ENCODE measurements at regions not wholly inside any gene's neighbourhood (a gene's known extent, or its start where the extent isn't known, plus 50 kb on each side); places are given as distances from the start of the nearest gene placed in this dataset.

- no peak for DNase-seq (ENCODE audit: low spot score)
These were observed 78.7 kb upstream of the PDE5A start for GRCh38 chr4:119707336-119707735.

- DNase-seq (ENCODE audit: low spot score) = no peak
These were observed 78.2 kb upstream of the PDE5A start for GRCh38 chr4:119706804-119707203.

GRCh38 chr4:119697887-119698393, 69.3 kb upstream of the PDE5A start:
- DNase-seq (ENCODE audit: low spot score) = no peak

- no peak for DNase-seq (ENCODE audit: low spot score)
These were observed 68.4 kb upstream of the PDE5A start for GRCh38 chr4:119696963-119697362.

- no peak for DNase-seq (ENCODE audit: low spot score)
These were observed 66.6 kb upstream of the PDE5A start for GRCh38 chr4:119695216-119695615.

GRCh38 chr4:119693126-119693525, 64.5 kb upstream of the PDE5A start:
- DNase-seq (ENCODE audit: low spot score) = peak; percentile 6

GRCh38 chr4:119692001-119692400, 63.4 kb upstream of the PDE5A start:
- DNase-seq (ENCODE audit: low spot score) = peak; percentile 53

GRCh38 chr4:119690871-119691270, 62.3 kb upstream of the PDE5A start:
- no peak for DNase-seq (ENCODE audit: low spot score)

GRCh38 chr4:119688446-119688845, 59.8 kb upstream of the PDE5A start:
- no peak for DNase-seq (ENCODE audit: low spot score)

GRCh38 chr4:119684463-119684862, 55.9 kb upstream of the PDE5A start:
- no peak for DNase-seq (ENCODE audit: low spot score)

GRCh38 chr4:119683518-119683917, 54.9 kb upstream of the PDE5A start:
- DNase-seq (ENCODE audit: low spot score) = no peak

- DNase-seq (ENCODE audit: low spot score) = no peak
These were observed 53.5 kb upstream of the PDE5A start for GRCh38 chr4:119682099-119682498.

- no peak for DNase-seq (ENCODE audit: low spot score)
These were observed 50.6 kb upstream of the PDE5A start for GRCh38 chr4:119679251-119679650.

GRCh38 chr4:119678761-119679160, 50.2 kb upstream of the PDE5A start:
- no peak for DNase-seq (ENCODE audit: low spot score)
